PC-9 (cell line): ENCODE measurements at regions not wholly inside any gene's neighbourhood (a gene's known extent, or its start where the extent isn't known, plus 50 kb on each side); places are given as distances from the start of the nearest gene placed in this dataset.

ENCODE experiments used
- CTCF ChIP-seq: fragments of 200-600 bp; sonication (generic); conservative IDR thresholded peaks from 2 replicates; pipeline ENCODE4 v1.6.1; 2017; ENCODE audit warnings: mixed run types, antibody characterized with exemption, mild to moderate bottlenecking, moderate library complexity
- EZH2 ChIP-seq: fragments of 200-600 bp; sonication (generic); IDR thresholded peaks from 2 replicates; pipeline ENCODE4 v1.8.0; 2017; ENCODE audit warnings: antibody characterized with exemption, low read depth

GRCh38 chrX:55169782-55170181 lies 50.4 kb upstream of the PAGE5 start:
- TF ChIP-seq CTCF (no peak), EZH2 (no peak)
